ENCODE measurements at regions not wholly inside any gene's neighbourhood (a gene's known extent, or its start where the extent isn't known, plus 50 kb on each side); places are given as distances from the start of the nearest gene placed in this dataset.

DNA sequence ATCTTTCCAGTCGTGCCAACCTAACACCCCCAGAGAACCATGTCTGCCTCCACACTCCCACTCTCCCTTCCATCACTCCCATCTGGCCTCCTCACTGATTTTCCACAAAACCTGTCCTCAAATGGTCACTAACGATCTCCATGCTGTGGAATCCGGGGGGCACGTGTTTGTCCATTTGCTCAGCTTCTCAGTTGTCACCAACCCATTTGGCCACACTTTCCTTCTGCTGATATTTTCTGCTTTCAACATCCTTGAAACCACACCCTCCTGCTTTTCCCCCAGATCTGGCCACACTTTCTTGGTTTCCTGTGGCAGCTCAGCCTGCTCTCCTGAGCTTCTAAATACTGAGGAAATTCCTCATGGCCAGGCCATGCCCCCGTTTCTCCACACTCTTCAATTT, 257.2 kb upstream of the NSMCE3 start:
- Histone ChIP-seq H3K9me3 (ENCODE audit: low read depth) (no peaks in the 10 kb centered on the region), H3K4me3 (no peak overlapping the region), H3K36me3 (replicated peaks; ENCODE audit: insufficient read depth, low read depth) (no peaks in the 10 kb centered on the region), H4K20me1 (ENCODE audit: insufficient read depth, poor library complexity, severe bottlenecking) (no peaks in the 10 kb centered on the region), H2AFZ (no peak overlapping the region), H3K27me3 (no peaks in the 10 kb centered on the region), H3K27ac (no peak overlapping the region), H3K9me2 (replicated peaks; ENCODE audit: insufficient read depth) (no peaks in the 10 kb centered on the region), H3K4me2 (no peak overlapping the region), H3K79me2 (no peaks in the 10 kb centered on the region), H3K4me1 (ENCODE audit: insufficient read depth) (peaks cover 7% of the 10 kb centered on the region)
- TF ChIP-seq EZH2 (IDR thresholded peaks at IDR 0.05; ENCODE audit: borderline replicate concordance) (no peak), EZH2phosphoT487 (IDR thresholded peaks at IDR 0.05; ENCODE audit: low read depth, severe bottlenecking, unreplicated experiment) (no peak)
- TF ChIP-seq, protein P1, sequence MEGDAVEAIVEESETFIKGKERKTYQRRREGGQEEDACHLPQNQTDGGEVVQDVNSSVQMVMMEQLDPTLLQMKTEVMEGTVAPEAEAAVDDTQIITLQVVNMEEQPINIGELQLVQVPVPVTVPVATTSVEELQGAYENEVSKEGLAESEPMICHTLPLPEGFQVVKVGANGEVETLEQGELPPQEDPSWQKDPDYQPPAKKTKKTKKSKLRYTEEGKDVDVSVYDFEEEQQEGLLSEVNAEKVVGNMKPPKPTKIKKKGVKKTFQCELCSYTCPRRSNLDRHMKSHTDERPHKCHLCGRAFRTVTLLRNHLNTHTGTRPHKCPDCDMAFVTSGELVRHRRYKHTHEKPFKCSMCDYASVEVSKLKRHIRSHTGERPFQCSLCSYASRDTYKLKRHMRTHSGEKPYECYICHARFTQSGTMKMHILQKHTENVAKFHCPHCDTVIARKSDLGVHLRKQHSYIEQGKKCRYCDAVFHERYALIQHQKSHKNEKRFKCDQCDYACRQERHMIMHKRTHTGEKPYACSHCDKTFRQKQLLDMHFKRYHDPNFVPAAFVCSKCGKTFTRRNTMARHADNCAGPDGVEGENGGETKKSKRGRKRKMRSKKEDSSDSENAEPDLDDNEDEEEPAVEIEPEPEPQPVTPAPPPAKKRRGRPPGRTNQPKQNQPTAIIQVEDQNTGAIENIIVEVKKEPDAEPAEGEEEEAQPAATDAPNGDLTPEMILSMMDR (IDR thresholded peaks at IDR 0.05; ENCODE audit: poor library complexity): no peak
- DNase-seq (ENCODE audit: low spot score): no peak
- 89% methylated on average over 5 of the region's 5 CpGs for WGBS (ENCODE audit: low lambda C conversion rate, missing lambda C conversion rate)

DNA sequence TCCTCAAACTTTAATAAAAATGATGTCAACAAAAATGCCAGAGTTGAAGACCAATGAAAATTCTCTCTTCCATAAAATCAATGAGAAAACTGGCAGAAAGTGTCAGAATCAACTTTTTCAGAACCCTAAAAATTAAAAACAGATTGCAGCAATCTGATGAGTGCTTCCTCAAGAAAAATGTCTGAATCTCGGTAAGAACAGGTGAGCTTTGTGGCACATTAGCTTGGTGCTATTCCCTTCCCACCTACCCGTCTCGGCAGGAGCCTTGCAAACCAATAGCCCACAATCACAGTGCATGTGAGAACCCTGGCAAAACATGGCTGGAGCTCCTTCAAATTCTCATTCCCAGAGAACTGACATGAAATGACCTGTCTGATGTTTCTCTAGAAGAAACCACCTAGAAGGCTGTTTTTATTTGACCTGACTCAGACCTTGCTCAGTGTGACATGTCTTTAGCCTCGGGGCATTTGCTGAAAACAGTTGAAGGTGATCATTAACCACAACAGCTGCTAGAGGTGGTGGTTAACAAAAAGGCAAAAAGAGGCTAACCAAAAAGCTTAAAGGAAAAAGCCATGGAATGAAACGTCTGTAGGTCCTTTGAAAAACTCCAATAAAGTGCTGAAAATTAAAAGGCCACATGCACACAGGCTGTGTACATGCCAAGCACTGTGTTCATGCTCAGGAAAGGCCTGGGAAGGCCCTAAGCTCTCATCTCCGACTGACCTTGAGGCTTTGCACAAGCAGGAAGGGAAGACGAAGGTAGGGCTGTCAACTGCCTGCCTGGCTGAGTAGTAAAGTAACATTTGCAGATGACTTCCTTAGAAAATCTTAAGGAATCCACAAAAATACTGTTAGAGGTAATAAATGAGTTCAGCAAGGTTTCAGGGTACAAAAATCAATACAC, 253.0 kb upstream of the NSMCE3 start:
- H3K4me3 ChIP-seq: no peak overlapping the region
- 47% methylated on average over 7 of the region's 7 CpGs for WGBS (ENCODE audit: low lambda C conversion rate, missing lambda C conversion rate)
- no peaks in the 10 kb centered on the region for H3K79me2 ChIP-seq
- peak; percentile 22 for DNase-seq (ENCODE audit: low spot score)
- no peaks in the 10 kb centered on the region for H3K9me3 ChIP-seq (ENCODE audit: low read depth)
- no peaks in the 10 kb centered on the region for H3K27me3 ChIP-seq
- H3K4me1 ChIP-seq (ENCODE audit: insufficient read depth): peaks cover 7% of the 10 kb centered on the region
- H3K9me2 ChIP-seq (replicated peaks; ENCODE audit: insufficient read depth): no peaks in the 10 kb centered on the region
- H3K27ac ChIP-seq: no peak overlapping the region
- no peak for TF ChIP-seq EZH2 (IDR thresholded peaks at IDR 0.05; ENCODE audit: borderline replicate concordance)
- TF ChIP-seq EZH2phosphoT487 (IDR thresholded peaks at IDR 0.05; ENCODE audit: low read depth, severe bottlenecking, unreplicated experiment): no peak
- TF ChIP-seq, protein P1 (IDR thresholded peaks at IDR 0.05; ENCODE audit: poor library complexity): no peak
- no peak overlapping the region for H2AFZ ChIP-seq
- H3K4me2 ChIP-seq: peak overlapping the region; percentile 36
- no peaks in the 10 kb centered on the region for H3K36me3 ChIP-seq (replicated peaks; ENCODE audit: insufficient read depth, low read depth)
- H4K20me1 ChIP-seq (ENCODE audit: insufficient read depth, poor library complexity, severe bottlenecking): no peaks in the 10 kb centered on the region

DNA sequence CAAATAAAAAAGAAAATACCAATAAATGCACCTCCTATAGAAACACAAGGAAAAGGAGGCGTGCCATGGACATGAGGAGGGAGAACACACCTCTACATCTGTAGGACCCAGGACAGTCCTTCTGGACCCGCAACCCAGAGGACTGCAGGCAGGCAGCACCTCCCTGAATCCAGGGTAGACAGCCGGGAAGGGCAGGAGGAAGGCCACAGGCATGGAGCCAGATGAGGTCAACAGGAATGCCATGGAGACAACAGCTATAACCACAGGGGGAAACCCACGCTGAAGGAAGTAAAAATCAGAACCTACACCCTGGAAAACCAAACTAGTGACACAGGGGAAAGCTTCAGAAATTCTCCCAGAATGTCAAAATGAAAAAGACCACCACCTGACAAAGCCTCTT, 248.8 kb upstream of the NSMCE3 start:
- no peak for DNase-seq (ENCODE audit: low spot score)
- H2AFZ ChIP-seq: no peak overlapping the region
- H3K9me3 ChIP-seq (ENCODE audit: low read depth): no peaks in the 10 kb centered on the region
- 92% methylated on average over 4 of the region's 4 CpGs for WGBS (ENCODE audit: low lambda C conversion rate, missing lambda C conversion rate)
- H3K27ac ChIP-seq: no peak overlapping the region
- no peaks in the 10 kb centered on the region for H4K20me1 ChIP-seq (ENCODE audit: insufficient read depth, poor library complexity, severe bottlenecking)
- H3K4me3 ChIP-seq: no peak overlapping the region
- TF ChIP-seq, protein P1 (IDR thresholded peaks at IDR 0.05; ENCODE audit: poor library complexity): no peak
- TF ChIP-seq EZH2 (IDR thresholded peaks at IDR 0.05; ENCODE audit: borderline replicate concordance): no peak
- no peak for TF ChIP-seq EZH2phosphoT487 (IDR thresholded peaks at IDR 0.05; ENCODE audit: low read depth, severe bottlenecking, unreplicated experiment)
- peaks cover 7% of the 10 kb centered on the region for H3K4me1 ChIP-seq (ENCODE audit: insufficient read depth)
- H3K4me2 ChIP-seq: no peak overlapping the region
- no peaks in the 10 kb centered on the region for H3K9me2 ChIP-seq (replicated peaks; ENCODE audit: insufficient read depth)
- H3K27me3 ChIP-seq: no peaks in the 10 kb centered on the region
- no peaks in the 10 kb centered on the region for H3K36me3 ChIP-seq (replicated peaks; ENCODE audit: insufficient read depth, low read depth)
- H3K79me2 ChIP-seq: no peaks in the 10 kb centered on the region
